ENCODE measurements at regions not wholly inside any gene's neighbourhood (a gene's known extent, or its start where the extent isn't known, plus 50 kb on each side); places are given as distances from the start of the nearest gene placed in this dataset.

DNA sequence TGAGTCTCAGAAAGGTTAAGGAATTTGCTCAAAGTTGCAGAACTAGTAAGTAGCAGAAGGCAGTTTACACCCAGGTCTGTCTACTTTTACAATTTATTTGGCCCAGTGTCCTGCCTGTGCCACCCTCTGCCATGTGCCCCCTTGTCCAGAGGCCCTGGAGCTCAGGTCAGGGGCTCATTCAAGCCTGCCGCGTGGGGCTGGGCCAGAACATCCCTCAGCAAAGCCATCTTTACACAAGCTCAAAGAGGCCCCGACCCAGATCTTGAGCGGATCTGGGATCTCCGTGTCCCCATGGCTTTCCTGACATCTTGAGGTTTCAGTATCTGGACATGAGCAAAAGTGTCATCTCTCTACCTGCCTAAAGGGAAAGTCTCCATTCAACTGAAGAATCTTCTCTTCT is 76.4 kb upstream of the VSTM2B start:
- TF ChIP-seq, protein P1, sequence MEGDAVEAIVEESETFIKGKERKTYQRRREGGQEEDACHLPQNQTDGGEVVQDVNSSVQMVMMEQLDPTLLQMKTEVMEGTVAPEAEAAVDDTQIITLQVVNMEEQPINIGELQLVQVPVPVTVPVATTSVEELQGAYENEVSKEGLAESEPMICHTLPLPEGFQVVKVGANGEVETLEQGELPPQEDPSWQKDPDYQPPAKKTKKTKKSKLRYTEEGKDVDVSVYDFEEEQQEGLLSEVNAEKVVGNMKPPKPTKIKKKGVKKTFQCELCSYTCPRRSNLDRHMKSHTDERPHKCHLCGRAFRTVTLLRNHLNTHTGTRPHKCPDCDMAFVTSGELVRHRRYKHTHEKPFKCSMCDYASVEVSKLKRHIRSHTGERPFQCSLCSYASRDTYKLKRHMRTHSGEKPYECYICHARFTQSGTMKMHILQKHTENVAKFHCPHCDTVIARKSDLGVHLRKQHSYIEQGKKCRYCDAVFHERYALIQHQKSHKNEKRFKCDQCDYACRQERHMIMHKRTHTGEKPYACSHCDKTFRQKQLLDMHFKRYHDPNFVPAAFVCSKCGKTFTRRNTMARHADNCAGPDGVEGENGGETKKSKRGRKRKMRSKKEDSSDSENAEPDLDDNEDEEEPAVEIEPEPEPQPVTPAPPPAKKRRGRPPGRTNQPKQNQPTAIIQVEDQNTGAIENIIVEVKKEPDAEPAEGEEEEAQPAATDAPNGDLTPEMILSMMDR (IDR thresholded peaks at IDR 0.05), result no peak
- TF ChIP-seq POLR2AphosphoS5 (IDR thresholded peaks at IDR 0.05; ENCODE audit: insufficient read depth in 1 of 2, low read depth in 1 of 2), result no peak
